ENCODE measurements at regions not wholly inside any gene's neighbourhood (a gene's known extent, or its start where the extent isn't known, plus 50 kb on each side); places are given as distances from the start of the nearest gene placed in this dataset.

- H3K9ac ChIP-seq = no peak overlapping the region
- no peaks in the 10 kb centered on the region for H4K20me1 ChIP-seq (ENCODE audit: low read depth)
- no peak for DNase-seq (ENCODE audit: low spot score)
- peak overlapping the region; percentile 76 for H3K4me2 ChIP-seq
- peaks cover 7% of the 10 kb centered on the region for H3K27me3 Mint-ChIP-seq (ENCODE audit: insufficient read depth, low read depth)
- peaks cover under 1% of the 10 kb centered on the region for H3K9me3 Mint-ChIP-seq
- H2AFZ ChIP-seq (replicated peaks) = no peak overlapping the region
- no peaks in the 10 kb centered on the region for H3K79me2 ChIP-seq (ENCODE audit: low read depth)
- no peak overlapping the region for H3K27ac Mint-ChIP-seq
- peaks cover 34% of the 10 kb centered on the region for H3K4me1 ChIP-seq
- no peaks in the 10 kb centered on the region for H3K36me3 ChIP-seq
- no peaks in the 10 kb centered on the region for H3K27me3 ChIP-seq
- TF ChIP-seq EZH2 (IDR thresholded peaks at IDR 0.05) (no peak), EZH2phosphoT487 (IDR thresholded peaks at IDR 0.05) (no peak)
- TF ChIP-seq, protein P1, sequence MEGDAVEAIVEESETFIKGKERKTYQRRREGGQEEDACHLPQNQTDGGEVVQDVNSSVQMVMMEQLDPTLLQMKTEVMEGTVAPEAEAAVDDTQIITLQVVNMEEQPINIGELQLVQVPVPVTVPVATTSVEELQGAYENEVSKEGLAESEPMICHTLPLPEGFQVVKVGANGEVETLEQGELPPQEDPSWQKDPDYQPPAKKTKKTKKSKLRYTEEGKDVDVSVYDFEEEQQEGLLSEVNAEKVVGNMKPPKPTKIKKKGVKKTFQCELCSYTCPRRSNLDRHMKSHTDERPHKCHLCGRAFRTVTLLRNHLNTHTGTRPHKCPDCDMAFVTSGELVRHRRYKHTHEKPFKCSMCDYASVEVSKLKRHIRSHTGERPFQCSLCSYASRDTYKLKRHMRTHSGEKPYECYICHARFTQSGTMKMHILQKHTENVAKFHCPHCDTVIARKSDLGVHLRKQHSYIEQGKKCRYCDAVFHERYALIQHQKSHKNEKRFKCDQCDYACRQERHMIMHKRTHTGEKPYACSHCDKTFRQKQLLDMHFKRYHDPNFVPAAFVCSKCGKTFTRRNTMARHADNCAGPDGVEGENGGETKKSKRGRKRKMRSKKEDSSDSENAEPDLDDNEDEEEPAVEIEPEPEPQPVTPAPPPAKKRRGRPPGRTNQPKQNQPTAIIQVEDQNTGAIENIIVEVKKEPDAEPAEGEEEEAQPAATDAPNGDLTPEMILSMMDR (IDR thresholded peaks at IDR 0.05) = no peak
- no peak overlapping the region for H3K4me3 Mint-ChIP-seq
- H3F3A ChIP-seq (ENCODE audit: low read depth) = peaks cover 30% of the 10 kb centered on the region
- H3K36me3 Mint-ChIP-seq = no peaks in the 10 kb centered on the region
- H3K4me3 ChIP-seq = no peak overlapping the region
- peaks cover 12% of the 10 kb centered on the region for H3K4me1 Mint-ChIP-seq
- peak overlapping the region; percentile 56 for H3K27ac ChIP-seq
- H3K9me3 ChIP-seq (ENCODE audit: low read depth) = no peaks in the 10 kb centered on the region
These were observed 337.9 kb downstream of the SHANK2 start for GRCh38 chr11:70914496-70914895.

- Histone ChIP-seq H3K4me1 (peaks cover 34% of the 10 kb centered on the region), H3K36me3 (no peaks in the 10 kb centered on the region), H3K27ac (no peak overlapping the region), H3K27me3 (no peaks in the 10 kb centered on the region), H2AFZ (replicated peaks) (no peak overlapping the region), H3K79me2 (ENCODE audit: low read depth) (no peaks in the 10 kb centered on the region), H3K4me3 (no peak overlapping the region), H4K20me1 (ENCODE audit: low read depth) (no peaks in the 10 kb centered on the region), H3K9ac (no peak overlapping the region), H3F3A (ENCODE audit: low read depth) (peaks cover 29% of the 10 kb centered on the region), H3K4me2 (no peak overlapping the region), H3K9me3 (ENCODE audit: low read depth) (no peaks in the 10 kb centered on the region)
- H3K4me1 Mint-ChIP-seq = peaks cover 12% of the 10 kb centered on the region
- H3K36me3 Mint-ChIP-seq = no peaks in the 10 kb centered on the region
- no peak overlapping the region for H3K27ac Mint-ChIP-seq
- DNase-seq (ENCODE audit: low spot score) = no peak
- TF ChIP-seq, protein P1 (IDR thresholded peaks at IDR 0.05) = no peak
- no peak for TF ChIP-seq EZH2phosphoT487 (IDR thresholded peaks at IDR 0.05)
- TF ChIP-seq EZH2 (IDR thresholded peaks at IDR 0.05) = no peak
- peaks cover 6% of the 10 kb centered on the region for H3K9me3 Mint-ChIP-seq
- H3K27me3 Mint-ChIP-seq (ENCODE audit: insufficient read depth, low read depth) = peaks cover 7% of the 10 kb centered on the region
- H3K4me3 Mint-ChIP-seq = no peak overlapping the region
These were observed 337.0 kb downstream of the SHANK2 start for GRCh38 chr11:70915158-70915985.

DNA sequence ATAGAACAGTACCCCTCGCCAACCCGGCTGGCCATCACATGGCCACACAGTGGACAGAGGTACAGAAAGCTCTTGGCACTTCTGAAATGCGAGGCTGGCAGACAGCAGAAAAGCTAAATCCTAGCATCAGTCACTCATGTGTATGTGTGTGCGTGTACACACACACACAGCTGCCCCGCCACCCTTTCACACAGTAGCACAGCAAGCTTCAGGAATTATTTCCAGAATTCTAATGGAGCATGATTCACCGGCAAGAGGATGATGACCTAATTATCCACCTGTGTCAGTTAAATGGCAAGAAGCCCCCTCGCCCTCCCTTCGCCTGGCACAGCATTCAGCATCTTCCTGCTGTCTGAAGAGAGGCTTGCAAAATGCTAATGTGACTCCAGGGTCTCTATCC, 336.0 kb downstream of the SHANK2 start:
- H3K4me1 ChIP-seq = peaks cover 34% of the 10 kb centered on the region
- no peak overlapping the region for H2AFZ ChIP-seq (replicated peaks)
- H3F3A ChIP-seq (ENCODE audit: low read depth) = peaks cover 29% of the 10 kb centered on the region
- H3K4me2 ChIP-seq = no peak overlapping the region
- Mint-ChIP-seq H3K27ac (no peak overlapping the region), H3K9me3 (peaks cover 13% of the 10 kb centered on the region), H3K27me3 (ENCODE audit: insufficient read depth, low read depth) (peaks cover 7% of the 10 kb centered on the region), H3K4me3 (no peak overlapping the region), H3K36me3 (peaks cover 2% of the 10 kb centered on the region), H3K4me1 (peaks cover 12% of the 10 kb centered on the region)
- H3K79me2 ChIP-seq (ENCODE audit: low read depth) = no peaks in the 10 kb centered on the region
- TF ChIP-seq, protein P1 (IDR thresholded peaks at IDR 0.05) = no peak
- no peak for TF ChIP-seq EZH2phosphoT487 (IDR thresholded peaks at IDR 0.05)
- H3K36me3 ChIP-seq = no peaks in the 10 kb centered on the region
- no peaks in the 10 kb centered on the region for H3K27me3 ChIP-seq
- no peak overlapping the region for H3K27ac ChIP-seq
- no peak for DNase-seq (ENCODE audit: low spot score)
- H3K4me3 ChIP-seq = no peak overlapping the region
- no peaks in the 10 kb centered on the region for H4K20me1 ChIP-seq (ENCODE audit: low read depth)
- no peaks in the 10 kb centered on the region for H3K9me3 ChIP-seq (ENCODE audit: low read depth)
- no peak overlapping the region for H3K9ac ChIP-seq

Data from neural progenitor cell (in vitro differentiated cells).